ENCODE measurements at regions not wholly inside any gene's neighbourhood (a gene's known extent, or its start where the extent isn't known, plus 50 kb on each side); places are given as distances from the start of the nearest gene placed in this dataset.

DNA sequence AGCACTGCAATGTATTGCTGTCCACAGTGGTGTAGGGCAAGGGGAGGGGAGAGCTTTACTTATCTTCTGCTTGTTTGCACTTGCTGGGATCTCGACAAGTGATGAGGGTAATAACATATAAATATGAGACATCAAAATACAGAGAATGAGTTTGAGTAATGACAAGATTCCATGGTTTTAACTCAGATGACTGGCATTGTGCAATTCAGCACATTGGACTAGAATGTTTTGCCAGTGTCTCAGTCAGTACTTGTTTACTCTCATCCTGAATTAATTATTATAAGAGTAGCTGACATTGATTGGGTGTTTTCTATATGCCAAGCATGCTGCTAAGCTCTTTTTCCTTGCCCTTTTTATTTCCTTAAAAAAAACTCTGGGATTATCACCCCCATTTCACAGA, 306.7 kb upstream of the MMADHC start:
- TF ChIP-seq, protein P1, sequence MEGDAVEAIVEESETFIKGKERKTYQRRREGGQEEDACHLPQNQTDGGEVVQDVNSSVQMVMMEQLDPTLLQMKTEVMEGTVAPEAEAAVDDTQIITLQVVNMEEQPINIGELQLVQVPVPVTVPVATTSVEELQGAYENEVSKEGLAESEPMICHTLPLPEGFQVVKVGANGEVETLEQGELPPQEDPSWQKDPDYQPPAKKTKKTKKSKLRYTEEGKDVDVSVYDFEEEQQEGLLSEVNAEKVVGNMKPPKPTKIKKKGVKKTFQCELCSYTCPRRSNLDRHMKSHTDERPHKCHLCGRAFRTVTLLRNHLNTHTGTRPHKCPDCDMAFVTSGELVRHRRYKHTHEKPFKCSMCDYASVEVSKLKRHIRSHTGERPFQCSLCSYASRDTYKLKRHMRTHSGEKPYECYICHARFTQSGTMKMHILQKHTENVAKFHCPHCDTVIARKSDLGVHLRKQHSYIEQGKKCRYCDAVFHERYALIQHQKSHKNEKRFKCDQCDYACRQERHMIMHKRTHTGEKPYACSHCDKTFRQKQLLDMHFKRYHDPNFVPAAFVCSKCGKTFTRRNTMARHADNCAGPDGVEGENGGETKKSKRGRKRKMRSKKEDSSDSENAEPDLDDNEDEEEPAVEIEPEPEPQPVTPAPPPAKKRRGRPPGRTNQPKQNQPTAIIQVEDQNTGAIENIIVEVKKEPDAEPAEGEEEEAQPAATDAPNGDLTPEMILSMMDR (conservative IDR thresholded peaks at IDR 0.05) = no peak
- TF ChIP-seq ZFX (IDR thresholded peaks at IDR 0.05) = no peak

Data from C4-2B (cell line).